Adipocyte (in vitro differentiated cells): ENCODE measurements at regions not wholly inside any gene's neighbourhood (a gene's known extent, or its start where the extent isn't known, plus 50 kb on each side); places are given as distances from the start of the nearest gene placed in this dataset.
"Not testable (repeated sequence)": the region's sequence is repeated elsewhere in the genome, so short reads cannot be mapped to it uniquely, and the experiment has no call there.

ENCODE experiments used
- DNase-seq: peaks from one replicate; pipeline ENCODE4 v3.0.0-alpha.2; 2015; ENCODE audit warnings: low read depth
- H3K27me3 ChIP-seq: replicated peaks from 2 replicates; pipeline ENCODE4 v1.7.0; 2013; ENCODE audit warnings: mild to moderate bottlenecking, low read length, moderate library complexity; ENCODE audit not compliant: control insufficient read depth, insufficient read depth
- H3K36me3 ChIP-seq: 2 replicates; pipeline ENCODE4 v1.7.0; 2013; ENCODE audit warnings: low read length, mild to moderate bottlenecking, moderate library complexity; ENCODE audit not compliant: control insufficient read depth, insufficient read depth, severe bottlenecking
- H3K4me1 ChIP-seq: 2 replicates; pipeline ENCODE4 v1.7.0; 2013; ENCODE audit warnings: mild to moderate bottlenecking, low read length, moderate library complexity; ENCODE audit not compliant: control insufficient read depth, insufficient read depth
- H3K4me3 ChIP-seq: 2 replicates; pipeline ENCODE4 v1.7.0; 2013; ENCODE audit warnings: mild to moderate bottlenecking, low read length, moderate library complexity
- H3K9ac ChIP-seq: 2 replicates; pipeline ENCODE4 v1.7.0; 2013; ENCODE audit warnings: mild to moderate bottlenecking, low read length, moderate library complexity
- H3K9me3 ChIP-seq: 2 replicates; pipeline ENCODE4 v1.7.0; 2013; ENCODE audit warnings: mild to moderate bottlenecking, low read length, moderate library complexity; ENCODE audit not compliant: control insufficient read depth

DNA sequence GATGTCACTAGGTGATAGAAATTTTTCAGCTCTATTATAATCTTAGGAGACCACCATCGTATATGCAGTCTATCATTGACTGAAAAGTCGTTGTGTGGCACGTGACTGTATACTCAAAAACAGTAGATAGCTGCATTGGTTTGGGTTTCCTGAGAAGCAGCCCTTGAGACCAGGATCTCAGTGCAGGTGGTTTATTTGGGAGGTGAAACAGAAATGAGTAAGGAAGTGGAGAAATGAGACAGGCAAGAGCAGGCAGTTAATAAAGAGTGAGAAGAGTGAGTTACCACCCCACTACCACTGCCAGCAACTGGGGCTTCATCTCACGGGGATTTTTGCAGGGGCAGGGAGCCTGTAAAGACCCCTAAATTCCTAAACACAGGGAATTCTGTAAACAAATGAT, 221.0 kb downstream of the SHQ1 start:
- H3K9me3 ChIP-seq, result peaks cover 8% of the 10 kb centered on the region
- no peaks in the 10 kb centered on the region for H3K27me3 ChIP-seq
- H3K4me1 ChIP-seq, result peaks cover 14% of the 10 kb centered on the region
- H3K4me3 ChIP-seq, result no peak overlapping the region
- DNase-seq, result no peak
- H3K36me3 ChIP-seq, result no peaks in the 10 kb centered on the region
- H3K9ac ChIP-seq, result no peak overlapping the region

GRCh38 chr3:72625602-72626337, 222.5 kb downstream of the SHQ1 start:
- no peaks in the 10 kb centered on the region for H3K27me3 ChIP-seq
- peaks cover 8% of the 10 kb centered on the region for H3K9me3 ChIP-seq
- H3K36me3 ChIP-seq, result no peaks in the 10 kb centered on the region
- H3K4me3 ChIP-seq, result no peak overlapping the region
- no peak overlapping the region for H3K9ac ChIP-seq
- peaks cover 14% of the 10 kb centered on the region for H3K4me1 ChIP-seq
- DNase-seq, result no peak

- Histone ChIP-seq H3K4me1 (peaks cover 10% of the 10 kb centered on the region), H3K36me3 (no peaks in the 10 kb centered on the region), H3K9me3 (peaks cover 8% of the 10 kb centered on the region), H3K27me3 (no peaks in the 10 kb centered on the region), H3K4me3 (no peak overlapping the region), H3K9ac (no peak overlapping the region)
- DNase-seq, result no peak
Observed at GRCh38 chr3:72624656-72625055, 223.6 kb downstream of the SHQ1 start.

DNA sequence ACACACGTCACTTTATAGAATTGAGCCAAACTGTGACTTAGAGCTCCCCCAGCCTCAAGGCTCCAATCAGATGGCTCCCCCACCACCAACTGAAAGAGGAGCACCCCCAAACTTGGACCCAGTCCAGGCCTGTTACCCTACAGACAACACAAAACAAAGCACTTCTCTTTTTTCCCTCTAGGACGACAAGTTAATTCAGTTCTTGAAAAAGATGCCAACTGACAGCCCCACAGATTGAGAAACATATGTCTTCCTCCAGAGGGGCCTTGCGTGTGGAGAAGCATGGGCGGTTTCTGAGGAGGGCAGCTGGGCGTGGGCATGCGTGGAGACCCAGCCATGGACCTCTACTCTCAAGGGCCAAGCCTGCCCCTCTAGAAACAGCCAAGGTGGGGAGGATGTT, 229.5 kb downstream of the SHQ1 start:
- H3K36me3 ChIP-seq, result no peaks in the 10 kb centered on the region
- no peak overlapping the region for H3K4me3 ChIP-seq
- H3K4me1 ChIP-seq, result no peaks in the 10 kb centered on the region
- H3K9ac ChIP-seq, result no peak overlapping the region
- H3K9me3 ChIP-seq, result peaks cover 15% of the 10 kb centered on the region
- DNase-seq, result no peak
- H3K27me3 ChIP-seq, result peaks cover 27% of the 10 kb centered on the region

- H3K27me3 ChIP-seq, result peaks cover 27% of the 10 kb centered on the region
- H3K4me1 ChIP-seq, result no peaks in the 10 kb centered on the region
- H3K9me3 ChIP-seq, result peaks cover 15% of the 10 kb centered on the region
- H3K9ac ChIP-seq, result no peak overlapping the region
- DNase-seq, result no peak
- H3K4me3 ChIP-seq, result no peak overlapping the region
- H3K36me3 ChIP-seq, result no peaks in the 10 kb centered on the region
Observed at GRCh38 chr3:72617424-72618024, 230.7 kb downstream of the SHQ1 start.

- Histone ChIP-seq H3K36me3 (no peaks in the 10 kb centered on the region), H3K9ac (no peak overlapping the region), H3K4me1 (no peaks in the 10 kb centered on the region), H3K4me3 (no peak overlapping the region), H3K9me3 (peaks cover 6% of the 10 kb centered on the region), H3K27me3 (peaks cover 27% of the 10 kb centered on the region)
- DNase-seq, result no peak
Observed at GRCh38 chr3:72615776-72616175, 232.5 kb downstream of the SHQ1 start.

- Histone ChIP-seq H3K9me3 (peaks cover 6% of the 10 kb centered on the region), H3K27me3 (peaks cover 30% of the 10 kb centered on the region), H3K9ac (no peak overlapping the region), H3K36me3 (no peaks in the 10 kb centered on the region), H3K4me3 (no peak overlapping the region), H3K4me1 (no peaks in the 10 kb centered on the region)
- DNase-seq, result no peak
Observed at GRCh38 chr3:72615182-72615581, 233.1 kb downstream of the SHQ1 start.

- Histone ChIP-seq H3K9ac (no peak overlapping the region), H3K36me3 (no peaks in the 10 kb centered on the region), H3K4me3 (no peak overlapping the region), H3K27me3 (peaks cover 30% of the 10 kb centered on the region), H3K9me3 (peaks cover 6% of the 10 kb centered on the region), H3K4me1 (no peaks in the 10 kb centered on the region)
- DNase-seq, result no peak
Observed at GRCh38 chr3:72614394-72615074, 233.7 kb downstream of the SHQ1 start.

DNA sequence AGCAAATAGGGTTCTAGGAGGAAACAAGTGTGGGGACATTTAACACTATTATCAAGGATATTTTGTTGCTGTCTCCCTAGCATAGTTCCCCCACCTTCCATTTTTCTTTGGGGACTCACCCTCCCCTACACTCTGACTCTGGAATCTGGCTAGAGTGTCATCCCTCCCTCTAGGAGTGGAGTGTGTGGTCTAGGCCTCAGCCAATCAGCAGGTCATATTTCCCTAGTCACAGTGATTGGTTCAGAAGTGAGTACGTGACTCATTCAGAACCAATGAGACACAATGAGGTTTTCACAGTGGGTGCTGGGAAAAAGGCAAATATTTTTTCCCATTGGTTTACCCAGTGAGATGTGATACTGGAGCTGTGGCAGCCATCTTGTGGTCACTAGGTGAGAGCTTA, 234.4 kb downstream of the SHQ1 start:
- DNase-seq, result no peak
- Histone ChIP-seq H3K9me3 (peaks cover 6% of the 10 kb centered on the region), H3K36me3 (no peaks in the 10 kb centered on the region), H3K27me3 (peaks cover 26% of the 10 kb centered on the region), H3K4me1 (no peaks in the 10 kb centered on the region), H3K4me3 (no peak overlapping the region), H3K9ac (no peak overlapping the region)

DNA sequence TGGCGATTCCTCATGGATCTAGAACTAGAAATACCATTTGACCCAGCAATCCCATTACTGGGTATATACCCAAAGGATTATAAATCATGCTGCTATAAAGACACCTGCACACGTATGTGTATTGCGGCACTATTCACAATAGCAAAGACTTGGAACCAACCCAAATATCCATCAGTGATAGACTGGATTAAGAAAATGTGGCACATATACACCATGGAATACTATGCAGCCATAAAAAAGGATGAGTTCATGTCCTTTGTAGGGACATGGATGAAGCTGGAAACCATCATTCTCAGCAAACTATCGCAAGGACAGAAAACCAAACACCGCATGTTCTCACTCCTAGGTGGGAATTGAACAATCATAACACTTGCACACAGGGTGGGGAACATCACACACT, 239.1 kb downstream of the SHQ1 start:
- H3K4me3 ChIP-seq, result not testable (repeated sequence)

DNA sequence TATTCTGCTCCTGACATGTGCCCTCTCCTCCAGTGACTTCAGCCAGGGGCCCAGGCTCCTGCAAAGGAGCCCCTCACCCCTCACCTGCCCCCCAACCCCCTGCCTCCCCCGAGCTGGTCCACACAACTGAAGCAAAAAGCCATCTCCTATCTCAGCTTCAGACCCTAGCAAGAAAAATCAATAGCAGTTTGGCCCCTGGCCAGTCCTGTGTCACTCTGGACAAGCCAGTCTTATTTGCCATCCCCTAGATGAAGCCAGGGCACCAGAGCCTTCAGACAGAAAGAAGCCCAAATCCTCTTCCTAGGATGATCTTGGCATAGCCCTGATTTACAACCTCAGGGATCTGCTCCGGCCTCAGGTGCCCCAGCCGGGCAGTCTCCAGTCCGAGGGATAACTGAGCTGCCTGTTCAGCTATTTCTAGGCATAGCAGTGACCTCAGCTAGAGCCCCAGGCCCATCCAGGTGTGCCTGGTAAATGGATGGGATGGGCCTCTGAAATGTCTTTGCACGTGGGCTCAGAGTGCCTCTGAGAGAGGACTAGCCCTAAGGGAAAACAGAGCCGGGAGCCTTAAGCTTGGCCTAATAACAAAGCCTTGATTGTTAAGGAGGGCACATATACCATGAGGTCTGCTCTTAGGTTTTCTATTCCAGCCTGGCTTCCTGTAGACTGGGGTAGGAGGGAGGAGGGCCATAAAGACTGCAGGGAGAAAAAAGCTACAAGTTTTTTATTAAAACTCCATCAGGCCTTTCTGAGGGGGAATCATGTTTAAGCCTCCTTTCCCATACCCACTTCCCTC, 242.0 kb downstream of the SHQ1 start:
- Histone ChIP-seq H3K4me3 (no peak overlapping the region), H3K9ac (no peak overlapping the region)
- DNase-seq, result no peak

More for the DNA sequence above, 239.1 kb downstream of the SHQ1 start:
- H3K9me3 ChIP-seq, H3K36me3 ChIP-seq, DNase-seq, H3K9ac ChIP-seq, H3K4me1 ChIP-seq: not testable (repeated sequence)
- peaks cover 43% of the 10 kb centered on the region for H3K27me3 ChIP-seq

More for the DNA sequence above, 242.0 kb downstream of the SHQ1 start:
- H3K9me3 ChIP-seq, result peaks cover 5% of the 10 kb centered on the region
- H3K36me3 ChIP-seq, result no peaks in the 10 kb centered on the region
- peaks cover 67% of the 10 kb centered on the region for H3K27me3 ChIP-seq
- H3K4me1 ChIP-seq, result no peaks in the 10 kb centered on the region
